Stimulated activated CD8-positive, alpha-beta memory T cell treated with anti-CD3 and anti-CD28 coated beads, Interleukin-15, amount 100 ng/mL, for 4 hours (primary cell): ENCODE measurements at regions not wholly inside any gene's neighbourhood (a gene's known extent, or its start where the extent isn't known, plus 50 kb on each side); places are given as distances from the start of the nearest gene placed in this dataset.
"Not testable (repeated sequence)": the region's sequence is repeated elsewhere in the genome, so short reads cannot be mapped to it uniquely, and the experiment has no call there.

Source experiments
- DNase-seq, 2 donors: peaks; one replicate each; pipeline ENCODE4 v3.0.0-alpha.2; 2020; ENCODE audit warnings: low read depth in 2 of 2

- no peak for DNase-seq
These were observed 231.7 kb upstream of the AFF2 start for GRCh38 chrX:148268673-148269072.

GRCh38 chrX:148269513-148269912 is 230.9 kb upstream of the AFF2 start:
- DNase-seq: no peak

- no peak for DNase-seq
These were observed 229.9 kb upstream of the AFF2 start for GRCh38 chrX:148270499-148270898.

- DNase-seq: no peak
These were observed 229.2 kb upstream of the AFF2 start for GRCh38 chrX:148271263-148271662.

GRCh38 chrX:148281920-148282319 is 218.5 kb upstream of the AFF2 start:
- DNase-seq: no peak

GRCh38 chrX:148282504-148282903 is 217.9 kb upstream of the AFF2 start:
- no peak for DNase-seq

- DNase-seq: no peak
These were observed 216.4 kb upstream of the AFF2 start for GRCh38 chrX:148284056-148284455.

- no peak for DNase-seq
These were observed 215.6 kb upstream of the AFF2 start for GRCh38 chrX:148284821-148285220.

- no peak for DNase-seq
These were observed 212.0 kb upstream of the AFF2 start for GRCh38 chrX:148288451-148288850.

GRCh38 chrX:148290041-148290440 is 210.4 kb upstream of the AFF2 start:
- DNase-seq: no peak

- DNase-seq: no peak
These were observed 209.5 kb upstream of the AFF2 start for GRCh38 chrX:148290931-148291330.

GRCh38 chrX:148298737-148299136 is 201.7 kb upstream of the AFF2 start:
- DNase-seq: no peak

- not testable (repeated sequence) for DNase-seq
These were observed 195.2 kb upstream of the AFF2 start for GRCh38 chrX:148305214-148305613.

- DNase-seq: no peak
These were observed 191.0 kb upstream of the AFF2 start for GRCh38 chrX:148309413-148309812.

GRCh38 chrX:148310426-148311165 is 189.8 kb upstream of the AFF2 start:
- peak in 1 of 2 donors; percentile 27 for DNase-seq

- no peak for DNase-seq
These were observed 188.9 kb upstream of the AFF2 start for GRCh38 chrX:148311544-148311943.

- no peak for DNase-seq
These were observed 185.5 kb upstream of the AFF2 start for GRCh38 chrX:148314876-148315275.

- no peak for DNase-seq
These were observed 184.0 kb upstream of the AFF2 start for GRCh38 chrX:148316446-148316845.

- DNase-seq: no peak
These were observed 177.5 kb upstream of the AFF2 start for GRCh38 chrX:148322906-148323305.

- no peak for DNase-seq
These were observed 166.4 kb upstream of the AFF2 start for GRCh38 chrX:148333989-148334388.

GRCh38 chrX:148337873-148338272 is 162.5 kb upstream of the AFF2 start:
- no peak for DNase-seq

GRCh38 chrX:148354916-148355315 is 145.5 kb upstream of the AFF2 start:
- no peak for DNase-seq

GRCh38 chrX:148361641-148362040 is 138.8 kb upstream of the AFF2 start:
- no peak for DNase-seq
